SU-DHL-6 (cell line): ENCODE measurements at regions not wholly inside any gene's neighbourhood (a gene's known extent, or its start where the extent isn't known, plus 50 kb on each side); places are given as distances from the start of the nearest gene placed in this dataset.

Source experiments
- H2AFZ ChIP-seq: fragments of 200-600 bp; sonication (generic); 2 replicates; pipeline ENCODE4 v1.6.1; 2014; ENCODE audit warnings: low read depth, mild to moderate bottlenecking, moderate library complexity, mixed read lengths, antibody characterized with exemption, low read length; ENCODE audit not compliant: severe bottlenecking
- H3F3A ChIP-seq: fragments of 200-600 bp; shearing (Covaris generic); 2 replicates; pipeline ENCODE4 v1.6.0; 2016; ENCODE audit warnings: antibody characterized with exemption, mild to moderate bottlenecking; ENCODE audit not compliant: insufficient read depth
- H3K27ac ChIP-seq: fragments of 200-600 bp; sonication (generic); 2 replicates; pipeline ENCODE4 v1.5.1; 2016; ENCODE audit warnings: low read depth, mild to moderate bottlenecking, low read length, moderate library complexity, mixed read lengths
- H3K27me3 ChIP-seq: fragments of 200-600 bp; sonication (generic), shearing (Covaris generic); 2 replicates; pipeline ENCODE4 v1.6.0; 2014; ENCODE audit warnings: mild to moderate bottlenecking, low read length
- H3K36me3 ChIP-seq: fragments of 200-600 bp; sonication (generic); 2 replicates; pipeline ENCODE4 v1.6.1; 2014; ENCODE audit warnings: mild to moderate bottlenecking, low read length, mixed read lengths
- H3K4me2 ChIP-seq: fragments of 300-600, 200-600 bp; shearing (Covaris generic), sonication (generic); 2 replicates; pipeline ENCODE4 v1.6.0; 2014; ENCODE audit warnings: low read length, low read depth, mild to moderate bottlenecking; ENCODE audit not compliant: poor library complexity, severe bottlenecking
- H3K4me3 ChIP-seq: fragments of 200-600 bp; sonication (generic); 2 replicates; pipeline ENCODE4 v1.5.1; 2014; ENCODE audit warnings: antibody characterized with exemption, low read length, mild to moderate bottlenecking, mixed read lengths; ENCODE audit not compliant: insufficient read depth, poor library complexity, severe bottlenecking
- H3K79me2 ChIP-seq: fragments of 200-600 bp; sonication (generic); 2 replicates; pipeline ENCODE4 v1.6.1; 2014; ENCODE audit warnings: mild to moderate bottlenecking, low read length, moderate library complexity; ENCODE audit not compliant: insufficient read depth
- H3K9ac ChIP-seq: fragments of 200-600 bp; sonication (generic); 2 replicates; pipeline ENCODE4 v1.7.0; 2014; ENCODE audit warnings: mild to moderate bottlenecking, low read length
- H3K9me2 ChIP-seq: fragments of 200-600 bp; sonication (generic); replicated peaks from 2 replicates; pipeline ENCODE4 v1.6.1; 2014; ENCODE audit warnings: low read length; ENCODE audit not compliant: insufficient read depth
- H3K9me3 ChIP-seq: fragments of 200-600 bp; sonication (generic); 2 replicates; pipeline ENCODE4 v1.6.1; 2014; ENCODE audit warnings: low read length, mixed read lengths; ENCODE audit not compliant: insufficient read depth
- H4K20me1 ChIP-seq: fragments of 200-600 bp; sonication (generic); 2 replicates; pipeline ENCODE4 v1.6.1; 2014; ENCODE audit warnings: low read depth, mild to moderate bottlenecking, antibody characterized with exemption, low read length, moderate library complexity, mixed read lengths
- CTCF ChIP-seq: fragments of 200-600 bp; sonication (generic); IDR thresholded peaks from one replicate; pipeline ENCODE4 v1.5.1; 2017; ENCODE audit warnings: antibody characterized with exemption, mild to moderate bottlenecking, low read length, moderate library complexity; ENCODE audit not compliant: insufficient read depth, poor library complexity, severe bottlenecking
- EZH2phosphoT487 ChIP-seq: fragments of 200-600 bp; sonication (generic), shearing (Covaris generic); conservative IDR thresholded peaks from 2 replicates; pipeline ENCODE4 v1.6.1; 2018; ENCODE audit warnings: mild to moderate bottlenecking, antibody characterized with exemption, low read length, moderate library complexity, mixed read lengths

GRCh38 chr13:85282876-85283275 lies 516.3 kb downstream of the SLITRK6 start:
- Histone ChIP-seq H3F3A (no peaks in the 10 kb centered on the region), H3K4me2 (no peak overlapping the region), H3K27me3 (no peaks in the 10 kb centered on the region), H3K9ac (no peak overlapping the region), H3K79me2 (no peaks in the 10 kb centered on the region), H3K36me3 (no peaks in the 10 kb centered on the region), H3K9me3 (no peaks in the 10 kb centered on the region; the same call in 1 of the 2 replicates), H2AFZ (no peak overlapping the region), H4K20me1 (no peaks in the 10 kb centered on the region), H3K4me3 (no peak overlapping the region), H3K27ac (no peak overlapping the region), H3K9me2 (no peaks in the 10 kb centered on the region)
- TF ChIP-seq CTCF = no peak
- TF ChIP-seq EZH2phosphoT487 = no peak

- Histone ChIP-seq H2AFZ (no peak overlapping the region), H3K27ac (no peak overlapping the region), H3K9ac (no peak overlapping the region), H3K9me2 (no peaks in the 10 kb centered on the region), H4K20me1 (no peaks in the 10 kb centered on the region), H3K36me3 (no peaks in the 10 kb centered on the region), H3K27me3 (no peaks in the 10 kb centered on the region), H3K79me2 (no peaks in the 10 kb centered on the region), H3K9me3 (no peaks in the 10 kb centered on the region), H3K4me2 (no peak overlapping the region), H3K4me3 (no peak overlapping the region), H3F3A (no peaks in the 10 kb centered on the region)
- no peak for TF ChIP-seq CTCF
- no peak for TF ChIP-seq EZH2phosphoT487
Measured at GRCh38 chr13:85278851-85279250, 520.4 kb downstream of the SLITRK6 start.

GRCh38 chr13:85277748-85278147 lies 521.5 kb downstream of the SLITRK6 start:
- Histone ChIP-seq H2AFZ (no peak overlapping the region), H3K9ac (no peak overlapping the region)
- TF ChIP-seq CTCF (no peak), EZH2phosphoT487 (no peak)

GRCh38 chr13:85266771-85267170 lies 532.4 kb downstream of the SLITRK6 start:
- Histone ChIP-seq H3K9me3 (no peaks in the 10 kb centered on the region), H3K79me2 (no peaks in the 10 kb centered on the region), H3K9ac (no peak overlapping the region), H3K4me2 (no peak overlapping the region), H3K4me3 (no peak overlapping the region), H2AFZ (no peak overlapping the region), H3F3A (no peaks in the 10 kb centered on the region), H3K9me2 (no peaks in the 10 kb centered on the region), H4K20me1 (no peaks in the 10 kb centered on the region), H3K27me3 (no peaks in the 10 kb centered on the region), H3K36me3 (no peaks in the 10 kb centered on the region), H3K27ac (no peak overlapping the region)
- TF ChIP-seq CTCF (no peak), EZH2phosphoT487 (no peak)

More at GRCh38 chr13:85277748-85278147, 521.5 kb downstream of the SLITRK6 start:
- Histone ChIP-seq H3K27me3 (no peaks in the 10 kb centered on the region), H4K20me1 (no peaks in the 10 kb centered on the region), H3K27ac (no peak overlapping the region), H3K9me3 (no peaks in the 10 kb centered on the region), H3F3A (no peaks in the 10 kb centered on the region), H3K79me2 (no peaks in the 10 kb centered on the region), H3K4me3 (no peak overlapping the region), H3K36me3 (no peaks in the 10 kb centered on the region), H3K4me2 (no peak overlapping the region), H3K9me2 (no peaks in the 10 kb centered on the region)
